OCI-LY7 (cell line): ENCODE measurements at regions not wholly inside any gene's neighbourhood (a gene's known extent, or its start where the extent isn't known, plus 50 kb on each side); places are given as distances from the start of the nearest gene placed in this dataset.

Experiments
- CTCF ChIP-seq: fragments of 200-600 bp; sonication (generic); conservative IDR thresholded peaks from 2 replicates; pipeline ENCODE4 v1.5.1; 2014; ENCODE audit warnings: mild to moderate bottlenecking, antibody characterized with exemption, low read length, moderate library complexity, mixed read lengths
- EZH2phosphoT487 ChIP-seq: fragments of 200-600 bp; sonication (generic); IDR thresholded peaks from 2 replicates; pipeline ENCODE4 v1.6.1; 2018; ENCODE audit warnings: low read depth, borderline replicate concordance, mild to moderate bottlenecking, mixed run types, antibody characterized with exemption, low read length, moderate library complexity, mixed read lengths

DNA sequence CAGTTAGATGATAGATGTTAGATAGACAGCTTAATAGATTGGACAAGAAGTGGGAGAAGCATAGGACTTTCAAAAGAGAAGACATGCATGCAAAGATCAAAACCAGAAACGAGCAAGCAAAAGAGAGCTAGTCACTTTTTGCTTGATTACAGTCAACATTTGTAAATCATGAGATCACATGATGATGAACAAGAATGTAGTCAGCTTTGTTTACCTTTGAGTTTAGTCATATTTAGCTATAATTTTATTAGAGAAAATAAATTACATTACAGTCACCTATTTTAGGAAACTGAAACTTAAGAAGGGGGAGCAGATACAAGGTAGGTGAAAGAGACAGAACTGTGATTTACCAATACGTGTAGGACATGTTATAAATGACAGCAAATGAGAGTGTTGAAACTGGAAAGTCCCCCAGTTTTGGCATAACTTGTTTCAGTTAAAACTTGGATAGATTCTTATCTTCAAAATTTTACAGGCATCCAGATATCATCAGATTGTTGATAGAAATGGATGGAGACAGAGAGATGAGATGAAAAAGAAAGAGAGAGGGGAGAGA is 1083.1 kb upstream of the PCDH10 start:
- TF ChIP-seq CTCF, result no peak
- no peak for TF ChIP-seq EZH2phosphoT487
